Suprapubic skin (tissue), 4 donors: ENCODE measurements at regions not wholly inside any gene's neighbourhood (a gene's known extent, or its start where the extent isn't known, plus 50 kb on each side); places are given as distances from the start of the nearest gene placed in this dataset.
"Not testable (repeated sequence)": the region's sequence is repeated elsewhere in the genome, so short reads cannot be mapped to it uniquely, and the experiment has no call there.

Source experiments
- CTCF ChIP-seq, 2 donors: fragments of 200-600 bp in 1 of 2; fragments of 450-650 bp in 1 of 2; sonication (generic) in 1 of 2; IDR thresholded peaks; one replicate each; pipeline ENCODE4 v1.5.1; 2016 to 2019; ENCODE audit warnings: antibody characterized with exemption in 2 of 2, mild to moderate bottlenecking in 1 of 2, moderate library complexity in 1 of 2
- POLR2A ChIP-seq, 2 donors: fragments of 450-650 bp; IDR thresholded peaks; one replicate each; pipeline ENCODE4 v1.6.1; 2017; ENCODE audit warnings: antibody characterized with exemption in 2 of 2, mild to moderate bottlenecking in 2 of 2, moderate library complexity in 2 of 2
- POLR2AphosphoS5 ChIP-seq, 3 donors: sonication (generic); formaldehyde crosslinking; IDR thresholded peaks; one replicate each; pipeline ENCODE4 v1.6.1; 2017; ENCODE audit warnings: antibody characterized with exemption in 3 of 3

- TF ChIP-seq CTCF, POLR2AphosphoS5, POLR2A (IDR thresholded peaks at IDR 0.05): not testable (repeated sequence)
These were observed 1196.5 kb upstream of the FAM98A start for GRCh38 chr2:34795586-34795985.
